ENCODE measurements at regions not wholly inside any gene's neighbourhood (a gene's known extent, or its start where the extent isn't known, plus 50 kb on each side); places are given as distances from the start of the nearest gene placed in this dataset.
A peak's percentile ranks its signal among the peaks of the same experiment; 100 is the strongest.

GRCh38 chr18:7429831-7430230, 137.3 kb upstream of the PTPRM start:
- H3K27ac ChIP-seq, result no peak overlapping the region
- ChIA-PET POLR2A (ENCODE audit: low non-redundant PET) (no interaction called here), CTCF (no interaction called here)
- no peak for DNase-seq (ENCODE audit: low spot score)
- no peak for TF ChIP-seq CTCF (conservative IDR thresholded peaks at IDR 0.05; ENCODE audit: low read depth)

- ChIA-PET POLR2A (ENCODE audit: low non-redundant PET) (no interaction called here), CTCF (no interaction called here)
- DNase-seq (ENCODE audit: low spot score), result no peak
- no peak for TF ChIP-seq CTCF (conservative IDR thresholded peaks at IDR 0.05; ENCODE audit: low read depth)
- no peak overlapping the region for H3K27ac ChIP-seq
These were observed 130.9 kb upstream of the PTPRM start for GRCh38 chr18:7436166-7436565.

GRCh38 chr18:7437870-7438269, 129.2 kb upstream of the PTPRM start:
- no peak for TF ChIP-seq CTCF (conservative IDR thresholded peaks at IDR 0.05; ENCODE audit: low read depth)
- POLR2A ChIA-PET (ENCODE audit: low non-redundant PET), result no interaction called here
- CTCF ChIA-PET, result interaction anchor here (0.7 kb wide), 1 partner anchor 90 kb away, joined by 3 read pairs; no protein-coding TSS in a partner anchor

DNA sequence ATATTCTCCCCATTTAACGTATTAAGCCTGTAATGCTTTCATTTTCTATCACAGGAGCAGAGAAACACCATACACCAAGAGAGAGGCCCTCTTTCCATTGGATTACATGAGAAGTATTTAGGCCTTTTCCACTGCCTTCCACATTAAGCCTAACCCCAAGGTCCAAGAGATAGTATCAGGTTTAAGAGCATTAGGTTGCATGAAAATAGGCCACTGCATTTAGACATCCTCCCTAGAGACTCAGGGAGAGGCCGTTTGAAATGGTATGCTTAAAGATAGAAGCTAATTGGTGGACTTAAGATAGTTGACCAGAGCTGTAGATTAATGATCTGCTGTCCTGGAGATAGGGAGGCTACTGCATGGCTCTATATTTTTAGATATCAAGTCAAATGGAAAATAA, 128.5 kb upstream of the PTPRM start:
- DNase-seq (ENCODE audit: low spot score), result no peak
- POLR2A ChIA-PET (ENCODE audit: low non-redundant PET), result no interaction called here
- no peak for TF ChIP-seq CTCF (conservative IDR thresholded peaks at IDR 0.05; ENCODE audit: low read depth)
- CTCF ChIA-PET, result no interaction called here
- H3K27ac ChIP-seq, result no peak overlapping the region

More at GRCh38 chr18:7437870-7438269, 129.2 kb upstream of the PTPRM start:
- DNase-seq (ENCODE audit: low spot score), result no peak
- H3K27ac ChIP-seq, result no peak overlapping the region

GRCh38 chr18:7447318-7448028, 119.6 kb upstream of the PTPRM start:
- no peak for TF ChIP-seq CTCF (conservative IDR thresholded peaks at IDR 0.05; ENCODE audit: low read depth)
- POLR2A ChIA-PET (ENCODE audit: low non-redundant PET), result no interaction called here
- no peak for DNase-seq (ENCODE audit: low spot score)
- CTCF ChIA-PET, result no interaction called here
- H3K27ac ChIP-seq, result no peak overlapping the region

DNA sequence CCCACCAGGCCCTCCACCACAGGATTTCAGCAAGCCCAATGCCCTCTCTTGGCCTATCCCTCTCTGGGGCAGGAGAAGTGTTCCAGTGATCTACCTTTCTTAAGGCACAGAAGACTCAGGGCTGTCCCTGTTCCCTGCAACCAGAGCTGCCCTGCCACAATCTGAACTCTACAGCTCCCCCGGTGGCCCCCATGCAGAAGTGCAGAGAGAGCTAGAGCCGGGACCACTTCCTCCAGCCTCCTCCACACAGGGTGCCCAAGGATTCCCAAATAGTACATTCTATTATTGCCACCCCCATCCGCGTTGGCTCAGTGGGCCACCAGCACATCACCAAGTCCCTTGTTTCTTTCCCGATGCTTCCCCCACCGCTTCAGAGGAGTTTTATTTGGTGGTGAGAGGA, 114.8 kb upstream of the PTPRM start:
- CTCF ChIA-PET, result interaction anchor here (1.5 to 1.6 kb wide), 2 partner anchors 8 to 14 kb away, joined by 4 read pairs; no protein-coding TSS in a partner anchor
- no peak overlapping the region for H3K27ac ChIP-seq
- TF ChIP-seq CTCF (conservative IDR thresholded peaks at IDR 0.05; ENCODE audit: low read depth), result peak; percentile 45
- peak; percentile 58 for DNase-seq (ENCODE audit: low spot score)
- POLR2A ChIA-PET (ENCODE audit: low non-redundant PET), result no interaction called here
